A673 (cell line): ENCODE measurements at regions not wholly inside any gene's neighbourhood (a gene's known extent, or its start where the extent isn't known, plus 50 kb on each side); places are given as distances from the start of the nearest gene placed in this dataset.

ENCODE experiments used
- EZH2 ChIP-seq: fragments of 200-600 bp; sonication (generic); IDR thresholded peaks from 2 replicates; pipeline ENCODE4 v1.6.1; 2017; ENCODE audit warnings: borderline replicate concordance, low read depth, mild to moderate bottlenecking, mixed read lengths, antibody characterized with exemption, low read length; ENCODE audit not compliant: poor library complexity, severe bottlenecking
- TF ChIP-seq, protein P1 (sequence below): fragments of 300-800, 200-600 bp; sonication (generic); conservative IDR thresholded peaks from 2 replicates; pipeline ENCODE4 v1.5.1; 2017; ENCODE audit warnings: low read depth, mild to moderate bottlenecking, antibody characterized with exemption, low read length, moderate library complexity, mixed read lengths

DNA sequence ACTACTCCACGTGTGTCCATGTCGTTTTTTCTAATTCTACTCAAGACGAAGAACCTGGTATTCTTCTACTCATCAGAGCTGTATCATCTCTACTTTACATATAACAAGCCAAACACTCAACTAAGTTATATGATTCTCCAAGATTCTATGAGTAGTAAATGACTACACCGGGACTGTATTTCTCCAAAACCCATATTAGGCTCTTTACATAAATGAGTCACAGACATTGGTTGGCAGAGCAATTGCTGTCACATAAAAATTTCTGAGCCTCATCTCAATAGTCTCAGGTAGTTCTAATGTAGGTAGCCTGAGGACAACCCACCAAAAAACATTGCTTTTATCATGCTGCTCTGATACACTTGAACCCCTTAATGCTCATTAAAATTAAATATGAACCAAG, 1092.3 kb upstream of the NXPH2 start:
- no peak for TF ChIP-seq EZH2
- TF ChIP-seq, protein P1, sequence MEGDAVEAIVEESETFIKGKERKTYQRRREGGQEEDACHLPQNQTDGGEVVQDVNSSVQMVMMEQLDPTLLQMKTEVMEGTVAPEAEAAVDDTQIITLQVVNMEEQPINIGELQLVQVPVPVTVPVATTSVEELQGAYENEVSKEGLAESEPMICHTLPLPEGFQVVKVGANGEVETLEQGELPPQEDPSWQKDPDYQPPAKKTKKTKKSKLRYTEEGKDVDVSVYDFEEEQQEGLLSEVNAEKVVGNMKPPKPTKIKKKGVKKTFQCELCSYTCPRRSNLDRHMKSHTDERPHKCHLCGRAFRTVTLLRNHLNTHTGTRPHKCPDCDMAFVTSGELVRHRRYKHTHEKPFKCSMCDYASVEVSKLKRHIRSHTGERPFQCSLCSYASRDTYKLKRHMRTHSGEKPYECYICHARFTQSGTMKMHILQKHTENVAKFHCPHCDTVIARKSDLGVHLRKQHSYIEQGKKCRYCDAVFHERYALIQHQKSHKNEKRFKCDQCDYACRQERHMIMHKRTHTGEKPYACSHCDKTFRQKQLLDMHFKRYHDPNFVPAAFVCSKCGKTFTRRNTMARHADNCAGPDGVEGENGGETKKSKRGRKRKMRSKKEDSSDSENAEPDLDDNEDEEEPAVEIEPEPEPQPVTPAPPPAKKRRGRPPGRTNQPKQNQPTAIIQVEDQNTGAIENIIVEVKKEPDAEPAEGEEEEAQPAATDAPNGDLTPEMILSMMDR, result no peak
